H9 (cell line): ENCODE measurements at regions not wholly inside any gene's neighbourhood (a gene's known extent, or its start where the extent isn't known, plus 50 kb on each side); places are given as distances from the start of the nearest gene placed in this dataset.

ENCODE experiments used
- DNase-seq: peaks from one replicate; pipeline ENCODE4 v3.0.0-alpha.2; 2017
- H2AFZ ChIP-seq: one replicate; pipeline ENCODE4 v1.6.1; 2013; ENCODE audit warnings: mild to moderate bottlenecking, low read length, control low read depth, moderate library complexity
- H2AK5ac ChIP-seq: 2 replicates; pipeline ENCODE4 v1.6.1; 2013; ENCODE audit warnings: low read length, control low read depth, mixed read lengths; ENCODE audit not compliant: insufficient read length
- H2BK120ac ChIP-seq: one replicate; pipeline ENCODE4 v1.6.1; 2013; ENCODE audit warnings: low read depth, mild to moderate bottlenecking, low read length, control low read depth, inconsistent platforms; ENCODE audit not compliant: poor library complexity, severe bottlenecking
- H2BK12ac ChIP-seq: 2 replicates; pipeline ENCODE4 v1.6.1; 2013; ENCODE audit warnings: low read length, control low read depth, mixed read lengths, low read depth; ENCODE audit not compliant: insufficient read length
- H2BK15ac ChIP-seq: 2 replicates; pipeline ENCODE4 v1.6.1; 2013; ENCODE audit warnings: low read depth, low read length, control low read depth
- H2BK20ac ChIP-seq: one replicate; pipeline ENCODE4 v1.6.1; 2013; ENCODE audit warnings: low read depth, mild to moderate bottlenecking, low read length, control low read depth, inconsistent platforms; ENCODE audit not compliant: poor library complexity, severe bottlenecking
- H2BK5ac ChIP-seq: 2 replicates; pipeline ENCODE4 v1.6.1; 2013; ENCODE audit warnings: low read length, control low read depth, mixed read lengths; ENCODE audit not compliant: insufficient read length
- H3K14ac ChIP-seq: 2 replicates; pipeline ENCODE4 v1.6.1; 2013; ENCODE audit warnings: low read length, control low read depth; ENCODE audit not compliant: insufficient read depth
- H3K18ac ChIP-seq: 2 replicates; pipeline ENCODE4 v1.6.1; 2013; ENCODE audit warnings: low read depth, mild to moderate bottlenecking, mixed read lengths, low read length, control low read depth; ENCODE audit not compliant: insufficient read length
- H3K23ac ChIP-seq: 2 replicates; pipeline ENCODE4 v1.6.1; 2013; ENCODE audit warnings: low read length, control low read depth, mixed read lengths, low read depth; ENCODE audit not compliant: insufficient read length
- H3K23me2 ChIP-seq: 2 replicates; pipeline ENCODE4 v1.6.1; 2013; ENCODE audit warnings: low read depth, mild to moderate bottlenecking, mixed read lengths, low read length, control low read depth; ENCODE audit not compliant: insufficient read length, poor library complexity, severe bottlenecking
- H3K27ac ChIP-seq: 2 replicates; pipeline ENCODE4 v1.5.1; 2013; ENCODE audit warnings: low read length, control low read depth, mixed read lengths, low read depth; ENCODE audit not compliant: insufficient read length
- H3K27me3 ChIP-seq: 2 replicates; pipeline ENCODE4 v1.6.1; 2013; ENCODE audit warnings: low read length, control low read depth, inconsistent platforms; ENCODE audit not compliant: insufficient read depth
- H3K4ac ChIP-seq: 2 replicates; pipeline ENCODE4 v1.6.1; 2013; ENCODE audit warnings: low read depth, mild to moderate bottlenecking, control low read depth, inconsistent platforms, low read length, moderate library complexity
- H3K4me1 ChIP-seq: 2 replicates; pipeline ENCODE4 v1.6.1; 2013; ENCODE audit warnings: low read length, control low read depth, inconsistent platforms; ENCODE audit not compliant: insufficient read depth
- H3K4me2 ChIP-seq: 2 replicates; pipeline ENCODE4 v1.6.1; 2013; ENCODE audit warnings: low read length, control low read depth, mixed read lengths; ENCODE audit not compliant: insufficient read length, insufficient read depth
- H3K56ac ChIP-seq: 2 replicates; pipeline ENCODE4 v1.6.1; 2013; ENCODE audit warnings: low read depth, mild to moderate bottlenecking, mixed read lengths, low read length, control low read depth; ENCODE audit not compliant: insufficient read length
- H3K79me1 ChIP-seq: 2 replicates; pipeline ENCODE4 v1.6.1; 2013; ENCODE audit warnings: low read depth, mild to moderate bottlenecking, moderate library complexity, low read length, control low read depth, inconsistent platforms; ENCODE audit not compliant: insufficient read depth, poor library complexity, severe bottlenecking
- H3K79me2 ChIP-seq: 2 replicates; pipeline ENCODE4 v1.6.1; 2013; ENCODE audit warnings: low read length, control low read depth, inconsistent platforms; ENCODE audit not compliant: insufficient read depth
- H3K9ac ChIP-seq: 2 replicates; pipeline ENCODE4 v1.6.1; 2013; ENCODE audit warnings: low read length, control low read depth, mixed read lengths; ENCODE audit not compliant: insufficient read length; ENCODE audit errors: extremely low read depth
- H3K9me3 ChIP-seq: one replicate; pipeline ENCODE4 v1.6.1; 2013; ENCODE audit warnings: low read depth, low read length, inconsistent platforms; ENCODE audit not compliant: control insufficient read depth
- H3T11ph ChIP-seq: one replicate; pipeline ENCODE4 v1.6.1; 2013; ENCODE audit warnings: mild to moderate bottlenecking, low read length, control low read depth, inconsistent platforms
- H4K20me1 ChIP-seq: one replicate; pipeline ENCODE4 v1.6.1; 2013; ENCODE audit not compliant: control insufficient read depth, insufficient read length, insufficient read depth
- H4K5ac ChIP-seq: 2 replicates; pipeline ENCODE4 v1.6.1; 2013; ENCODE audit warnings: low read depth, mild to moderate bottlenecking, mixed read lengths, low read length, control low read depth; ENCODE audit not compliant: insufficient read length
- H4K8ac ChIP-seq: replicated peaks from 2 replicates; pipeline ENCODE4 v1.6.1; 2013; ENCODE audit warnings: low read length, control low read depth, mixed read lengths, low read depth; ENCODE audit not compliant: insufficient read length
- H4K91ac ChIP-seq: 2 replicates; pipeline ENCODE4 v1.6.1; 2013; ENCODE audit warnings: low read depth, mild to moderate bottlenecking, moderate library complexity, mixed read lengths, low read length, control low read depth; ENCODE audit not compliant: insufficient read length
- H3K27ac Mint-ChIP-seq, 3 experiments: 2 replicates in 2 of 3; 3 replicates in 1 of 3; pipeline ENCODE4 v1.8.0; 2020 to 2021; ENCODE audit warnings: mixed read lengths in 3 of 3, mild to moderate bottlenecking in 1 of 3, moderate library complexity in 1 of 3
- H3K27me3 Mint-ChIP-seq: 2 replicates; pipeline ENCODE4 v1.8.0; 2021; ENCODE audit warnings: low read depth, mild to moderate bottlenecking, moderate library complexity, mixed read lengths
- H3K36me3 Mint-ChIP-seq, 3 experiments: 2 replicates in 2 of 3; 3 replicates in 1 of 3; pipeline ENCODE4 v1.8.0; 2020 to 2021; ENCODE audit warnings: low read depth in 3 of 3, mixed read lengths in 3 of 3; ENCODE audit not compliant: insufficient read depth in 1 of 3
- H3K4me1 Mint-ChIP-seq, 2 experiments: 2 replicates each; pipeline ENCODE4 v1.8.0; 2020; ENCODE audit warnings: mixed read lengths in 2 of 2
- H3K4me3 Mint-ChIP-seq, 2 experiments: 2 replicates in 1 of 2; 3 replicates in 1 of 2; pipeline ENCODE4 v1.8.0; 2020 to 2021; ENCODE audit warnings: mild to moderate bottlenecking in 2 of 2, mixed read lengths in 2 of 2, moderate library complexity in 1 of 2
- H3K9me3 Mint-ChIP-seq, 2 experiments: 2 replicates in 1 of 2; 3 replicates in 1 of 2; pipeline ENCODE4 v1.8.0; 2020; ENCODE audit warnings: mild to moderate bottlenecking in 2 of 2, mixed read lengths in 2 of 2, moderate library complexity in 1 of 2
- CTCF ChIP-seq: fragments of 200-600 bp; sonication (generic); conservative IDR thresholded peaks from 3 replicates; pipeline ENCODE4 v1.8.0; 2021; ENCODE audit warnings: antibody characterized with exemption, mild to moderate bottlenecking
- WGBS: extraction: QIAGEN DNeasy Blood & Tissue Kit; methylation state at CpG from one replicate; pipeline ENCODE4 v1.1.7; 2013; ENCODE audit warnings: missing lambda C conversion rate, low lambda C conversion rate, mixed read lengths; ENCODE audit not compliant: insufficient read length; ENCODE audit errors: extremely low coverage; 5-methylcytosine and 5-hydroxymethylcytosine counted together

GRCh38 chr1:57512386-57512785 lies 88.5 kb upstream of the DAB1 start:
- H3K27me3 Mint-ChIP-seq = no peaks in the 10 kb centered on the region; the same call in 1 of the 2 replicates
- peaks cover 3 to 7% of the 10 kb centered on the region in 2 experiments for H3K4me1 Mint-ChIP-seq
- H3K79me2 ChIP-seq = no peaks in the 10 kb centered on the region
- no peak overlapping the region for H2BK5ac ChIP-seq
- H3K9me3 Mint-ChIP-seq = no peaks in the 10 kb centered on the region
- H3K9ac ChIP-seq = no peak overlapping the region
- H3K27ac ChIP-seq = no peak overlapping the region
- no peaks in the 10 kb centered on the region for H3K9me3 ChIP-seq
- TF ChIP-seq CTCF = no peak
- no peak overlapping the region for H2BK15ac ChIP-seq
- H4K20me1 ChIP-seq = no peaks in the 10 kb centered on the region
- H3K27ac Mint-ChIP-seq = peak overlapping the region in 1 of 3 experiments; percentile 30; a peak in 1 of 7 replicates
- no peak overlapping the region for H3K18ac ChIP-seq
- H2BK120ac ChIP-seq = no peak overlapping the region
- H2AK5ac ChIP-seq = no peak overlapping the region
- no peak for DNase-seq
- no peak overlapping the region for H3K23ac ChIP-seq
- no peak overlapping the region for H3K56ac ChIP-seq
- H3K4me2 ChIP-seq = no peak overlapping the region
- no peak overlapping the region for H4K8ac ChIP-seq
- H4K5ac ChIP-seq = no peak overlapping the region
- no peak overlapping the region for H3T11ph ChIP-seq
- no peak overlapping the region for H3K4me3 Mint-ChIP-seq
- H2BK20ac ChIP-seq = no peak overlapping the region
- H3K27me3 ChIP-seq = no peaks in the 10 kb centered on the region
- no peaks in the 10 kb centered on the region for H3K23me2 ChIP-seq
- H3K79me1 ChIP-seq = no peaks in the 10 kb centered on the region
- no peak overlapping the region for H4K91ac ChIP-seq
- no peaks in the 10 kb centered on the region for H3K36me3 Mint-ChIP-seq
- peaks cover 2% of the 10 kb centered on the region; the same call in 1 of the 2 replicates for H3K4me1 ChIP-seq
- H3K14ac ChIP-seq = no peak overlapping the region
- no CpG with 5 or more reads among the region's 1 CpG for WGBS
- no peak overlapping the region for H2AFZ ChIP-seq
- H2BK12ac ChIP-seq = no peak overlapping the region
- H3K4ac ChIP-seq = no peak overlapping the region
